ENCODE measurements at regions not wholly inside any gene's neighbourhood (a gene's known extent, or its start where the extent isn't known, plus 50 kb on each side); places are given as distances from the start of the nearest gene placed in this dataset.

GRCh38 chr15:69782809-69783208 lies 314.9 kb downstream of the TLE3 start:
- Histone ChIP-seq H3K4me2 (ENCODE audit: low read length) (no peak overlapping the region), H3K9ac (no peak overlapping the region)

GRCh38 chr15:69783211-69783610 lies 314.5 kb downstream of the TLE3 start:
- H3K4me1 ChIP-seq: no peaks in the 10 kb centered on the region
- H2AFZ ChIP-seq: no peak overlapping the region
- no peak overlapping the region for H3K27ac ChIP-seq
- no peaks in the 10 kb centered on the region for H3K27me3 ChIP-seq (ENCODE audit: control insufficient read depth, insufficient read depth, low read length)
- no peak overlapping the region for H3K4me3 ChIP-seq (ENCODE audit: low read depth, low read length)
- no peak overlapping the region for H3K9ac ChIP-seq
- H3K36me3 ChIP-seq (ENCODE audit: control insufficient read depth, insufficient read depth, low read length): no peaks in the 10 kb centered on the region
- no peaks in the 10 kb centered on the region for H3K9me3 ChIP-seq (ENCODE audit: control insufficient read depth, low read length)
- no peak for TF ChIP-seq CTCF (IDR thresholded peaks at IDR 0.05)
- no peaks in the 10 kb centered on the region for H3K79me2 ChIP-seq
- H3K4me2 ChIP-seq (ENCODE audit: low read length): no peak overlapping the region

More at GRCh38 chr15:69782809-69783208, 314.9 kb downstream of the TLE3 start:
- Histone ChIP-seq H3K27me3 (ENCODE audit: control insufficient read depth, insufficient read depth, low read length) (no peaks in the 10 kb centered on the region), H2AFZ (no peak overlapping the region), H3K36me3 (ENCODE audit: control insufficient read depth, insufficient read depth, low read length) (no peaks in the 10 kb centered on the region), H3K27ac (no peak overlapping the region), H3K4me1 (no peaks in the 10 kb centered on the region), H3K9me3 (ENCODE audit: control insufficient read depth, low read length) (no peaks in the 10 kb centered on the region), H3K79me2 (no peaks in the 10 kb centered on the region), H3K4me3 (ENCODE audit: low read depth, low read length) (no peak overlapping the region)
- no peak for TF ChIP-seq CTCF (IDR thresholded peaks at IDR 0.05)

- Histone ChIP-seq H2AFZ (no peak overlapping the region), H3K36me3 (ENCODE audit: control insufficient read depth, insufficient read depth, low read length) (no peaks in the 10 kb centered on the region), H3K4me3 (ENCODE audit: low read depth, low read length) (no peak overlapping the region), H3K9me3 (ENCODE audit: control insufficient read depth, low read length) (no peaks in the 10 kb centered on the region), H3K9ac (no peak overlapping the region), H3K27ac (no peak overlapping the region), H3K27me3 (ENCODE audit: control insufficient read depth, insufficient read depth, low read length) (no peaks in the 10 kb centered on the region), H3K79me2 (no peaks in the 10 kb centered on the region), H3K4me1 (no peaks in the 10 kb centered on the region), H3K4me2 (ENCODE audit: low read length) (no peak overlapping the region)
- TF ChIP-seq CTCF (IDR thresholded peaks at IDR 0.05): no peak
Observed at GRCh38 chr15:69784798-69785566, 312.7 kb downstream of the TLE3 start.

GRCh38 chr15:69786136-69786701 lies 311.5 kb downstream of the TLE3 start:
- no peaks in the 10 kb centered on the region for H3K9me3 ChIP-seq (ENCODE audit: control insufficient read depth, low read length)
- H3K27ac ChIP-seq: no peak overlapping the region
- H3K36me3 ChIP-seq (ENCODE audit: control insufficient read depth, insufficient read depth, low read length): no peaks in the 10 kb centered on the region
- no peak overlapping the region for H3K4me3 ChIP-seq (ENCODE audit: low read depth, low read length)
- H3K4me2 ChIP-seq (ENCODE audit: low read length): no peak overlapping the region
- H3K9ac ChIP-seq: no peak overlapping the region
- H3K27me3 ChIP-seq (ENCODE audit: control insufficient read depth, insufficient read depth, low read length): no peaks in the 10 kb centered on the region
- H3K79me2 ChIP-seq: no peaks in the 10 kb centered on the region
- no peak for TF ChIP-seq CTCF (IDR thresholded peaks at IDR 0.05)
- H3K4me1 ChIP-seq: no peaks in the 10 kb centered on the region
- H2AFZ ChIP-seq: no peak overlapping the region

- Histone ChIP-seq H3K36me3 (ENCODE audit: control insufficient read depth, insufficient read depth, low read length) (no peaks in the 10 kb centered on the region), H3K4me1 (no peaks in the 10 kb centered on the region), H3K4me2 (ENCODE audit: low read length) (no peak overlapping the region), H2AFZ (no peak overlapping the region), H3K4me3 (ENCODE audit: low read depth, low read length) (no peak overlapping the region), H3K9me3 (ENCODE audit: control insufficient read depth, low read length) (no peaks in the 10 kb centered on the region), H3K27me3 (ENCODE audit: control insufficient read depth, insufficient read depth, low read length) (no peaks in the 10 kb centered on the region), H3K9ac (no peak overlapping the region), H3K27ac (no peak overlapping the region), H3K79me2 (no peaks in the 10 kb centered on the region)
- TF ChIP-seq CTCF (IDR thresholded peaks at IDR 0.05): no peak
Observed at GRCh38 chr15:69787791-69788190, 309.9 kb downstream of the TLE3 start.
